Lower leg skin (tissue), 3 donors: ENCODE measurements at regions not wholly inside any gene's neighbourhood (a gene's known extent, or its start where the extent isn't known, plus 50 kb on each side); places are given as distances from the start of the nearest gene placed in this dataset.

Experiments
- POLR2A ChIP-seq, 2 donors: fragments of 450-650 bp; IDR thresholded peaks; one replicate each; pipeline ENCODE4 v1.6.1; 2016 to 2017; ENCODE audit warnings: antibody characterized with exemption in 2 of 2, mild to moderate bottlenecking in 1 of 2, moderate library complexity in 1 of 2
- TF ChIP-seq, protein P1 (sequence below), 3 donors: fragments of 450-650 bp; IDR thresholded peaks; one replicate each; pipeline ENCODE4 v1.5.1; 2016; ENCODE audit warnings: antibody characterized with exemption in 3 of 3, mild to moderate bottlenecking in 3 of 3, moderate library complexity in 2 of 3

DNA sequence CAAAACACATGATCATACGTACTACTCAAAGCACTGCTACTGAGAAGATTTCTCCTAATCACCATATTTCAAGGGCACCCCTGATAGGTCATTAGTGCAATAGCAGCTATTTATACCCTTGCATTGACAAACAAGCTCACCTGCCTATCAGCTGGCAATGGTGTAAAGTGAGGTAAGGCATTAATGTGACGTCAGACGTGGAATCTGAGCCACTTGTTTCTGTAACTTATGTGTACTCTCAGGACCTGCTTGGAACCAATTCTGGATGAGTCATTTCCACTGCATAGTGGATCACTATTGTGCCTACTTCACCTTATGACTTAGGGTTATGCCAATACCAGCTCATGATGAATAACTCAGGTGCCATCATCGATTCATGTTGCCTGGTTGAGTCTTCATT is 628.5 kb upstream of the CELF2 start:
- TF ChIP-seq, protein P1, sequence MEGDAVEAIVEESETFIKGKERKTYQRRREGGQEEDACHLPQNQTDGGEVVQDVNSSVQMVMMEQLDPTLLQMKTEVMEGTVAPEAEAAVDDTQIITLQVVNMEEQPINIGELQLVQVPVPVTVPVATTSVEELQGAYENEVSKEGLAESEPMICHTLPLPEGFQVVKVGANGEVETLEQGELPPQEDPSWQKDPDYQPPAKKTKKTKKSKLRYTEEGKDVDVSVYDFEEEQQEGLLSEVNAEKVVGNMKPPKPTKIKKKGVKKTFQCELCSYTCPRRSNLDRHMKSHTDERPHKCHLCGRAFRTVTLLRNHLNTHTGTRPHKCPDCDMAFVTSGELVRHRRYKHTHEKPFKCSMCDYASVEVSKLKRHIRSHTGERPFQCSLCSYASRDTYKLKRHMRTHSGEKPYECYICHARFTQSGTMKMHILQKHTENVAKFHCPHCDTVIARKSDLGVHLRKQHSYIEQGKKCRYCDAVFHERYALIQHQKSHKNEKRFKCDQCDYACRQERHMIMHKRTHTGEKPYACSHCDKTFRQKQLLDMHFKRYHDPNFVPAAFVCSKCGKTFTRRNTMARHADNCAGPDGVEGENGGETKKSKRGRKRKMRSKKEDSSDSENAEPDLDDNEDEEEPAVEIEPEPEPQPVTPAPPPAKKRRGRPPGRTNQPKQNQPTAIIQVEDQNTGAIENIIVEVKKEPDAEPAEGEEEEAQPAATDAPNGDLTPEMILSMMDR (IDR thresholded peaks at IDR 0.05), result no peak
- no peak for TF ChIP-seq POLR2A (IDR thresholded peaks at IDR 0.05)
